ENCODE measurements at regions not wholly inside any gene's neighbourhood (a gene's known extent, or its start where the extent isn't known, plus 50 kb on each side); places are given as distances from the start of the nearest gene placed in this dataset.
"Not testable (repeated sequence)": the region's sequence is repeated elsewhere in the genome, so short reads cannot be mapped to it uniquely, and the experiment has no call there.

DNA sequence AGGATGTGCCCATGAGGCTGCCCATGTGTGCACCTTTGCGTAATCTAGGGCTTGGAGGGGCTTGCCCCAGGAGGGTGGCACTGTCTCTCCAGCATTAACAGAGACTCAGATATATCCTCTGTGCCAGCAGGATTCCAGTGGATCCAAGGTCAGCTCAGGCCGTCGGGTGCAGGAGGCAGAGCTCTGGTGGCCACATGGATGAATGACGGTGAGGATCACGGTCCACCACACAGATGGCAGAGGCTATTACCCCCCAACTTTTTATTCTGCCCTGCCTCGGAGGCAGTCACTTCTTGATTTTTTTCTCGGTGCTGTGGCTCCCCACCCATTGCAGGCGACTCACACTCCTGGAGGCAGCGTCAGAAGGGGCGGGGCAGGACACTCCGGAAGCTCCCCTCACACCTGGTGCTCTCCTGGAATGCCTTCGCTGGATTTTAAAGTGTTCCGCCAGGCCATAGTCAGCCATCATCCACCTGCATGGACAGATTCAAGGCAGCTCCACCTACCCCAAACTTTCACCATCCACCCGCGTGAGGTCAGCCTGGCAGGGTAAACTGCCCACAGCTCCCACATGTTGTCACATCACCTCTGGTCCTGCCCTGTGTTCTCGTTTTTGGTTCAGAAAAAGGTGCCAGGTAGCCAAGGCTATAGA, 602.9 kb upstream of the RAB6C start:
- no peak for TF ChIP-seq ZNF274 (IDR thresholded peaks at IDR 0.05; ENCODE audit: low read depth, low read length)
- H3K4me3 ChIP-seq (ENCODE audit: low read length): no peak overlapping the region

DNA sequence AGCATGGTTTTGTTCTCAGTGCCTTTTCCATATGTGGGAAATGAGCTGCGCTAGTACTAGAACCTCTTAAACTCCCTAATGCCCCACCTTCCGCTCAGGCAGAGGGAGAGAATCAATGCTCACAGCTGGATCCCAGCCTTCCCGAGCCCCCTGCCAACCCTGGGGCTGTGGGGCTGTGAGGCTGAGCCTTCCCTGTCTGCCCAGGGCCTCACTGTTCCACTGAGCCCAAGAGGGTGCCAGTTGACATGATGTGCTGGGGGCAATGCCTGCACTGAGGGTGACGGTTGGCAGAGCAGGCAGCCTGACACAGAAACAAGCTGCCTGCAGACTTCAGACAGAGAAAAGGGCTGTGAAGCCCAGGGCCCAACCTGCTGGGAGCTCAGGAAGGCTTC, 602.4 kb upstream of the RAB6C start:
- no peak for TF ChIP-seq ZNF274 (IDR thresholded peaks at IDR 0.05; ENCODE audit: low read depth, low read length)

DNA sequence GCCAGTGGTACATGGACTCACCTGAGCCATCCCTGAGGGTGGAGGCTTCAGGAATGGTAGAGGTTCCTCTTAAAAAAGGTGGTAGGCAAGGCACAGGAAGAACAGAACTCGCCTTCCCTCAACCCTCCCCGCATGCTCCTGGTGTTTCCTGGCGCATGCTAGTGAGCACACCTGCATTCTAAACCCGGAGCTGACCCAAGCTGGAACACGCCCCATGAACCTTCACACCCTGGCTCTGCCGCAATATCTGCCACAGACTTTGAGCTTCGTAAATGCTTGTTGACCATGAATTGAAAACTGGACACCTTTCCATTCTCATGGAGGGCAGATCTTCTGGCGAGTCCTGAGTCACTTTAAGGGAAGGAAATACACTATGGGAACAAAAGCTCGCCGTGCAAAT, 601.3 kb upstream of the RAB6C start:
- no peak for TF ChIP-seq ZNF274 (IDR thresholded peaks at IDR 0.05; ENCODE audit: low read depth, low read length)
- no peak overlapping the region for H3K4me3 ChIP-seq (ENCODE audit: low read length)

More for the DNA sequence above, 602.4 kb upstream of the RAB6C start:
- no peak overlapping the region for H3K4me3 ChIP-seq (ENCODE audit: low read length)

DNA sequence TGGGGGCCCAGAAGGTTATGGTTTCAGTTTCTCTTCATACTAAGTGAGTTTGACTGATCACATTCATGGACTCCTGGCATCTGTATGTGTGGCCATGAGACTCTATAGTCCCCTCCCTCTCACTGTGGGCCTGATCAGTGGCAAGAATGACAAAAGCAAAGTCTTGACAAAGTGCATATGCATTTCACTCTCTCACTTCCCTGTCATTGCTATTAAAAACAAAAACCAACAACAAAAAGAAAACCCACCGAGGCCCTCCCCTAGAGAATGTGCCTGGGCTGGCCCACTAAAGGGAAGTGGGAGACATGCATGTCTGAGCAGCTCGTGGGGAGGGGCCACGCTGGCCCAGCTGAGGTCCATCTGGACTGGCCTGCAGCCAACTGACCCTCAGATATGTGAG, 600.1 kb upstream of the RAB6C start:
- no peak for TF ChIP-seq ZNF274 (IDR thresholded peaks at IDR 0.05; ENCODE audit: low read depth, low read length)
- H3K4me3 ChIP-seq (ENCODE audit: low read length): no peak overlapping the region

DNA sequence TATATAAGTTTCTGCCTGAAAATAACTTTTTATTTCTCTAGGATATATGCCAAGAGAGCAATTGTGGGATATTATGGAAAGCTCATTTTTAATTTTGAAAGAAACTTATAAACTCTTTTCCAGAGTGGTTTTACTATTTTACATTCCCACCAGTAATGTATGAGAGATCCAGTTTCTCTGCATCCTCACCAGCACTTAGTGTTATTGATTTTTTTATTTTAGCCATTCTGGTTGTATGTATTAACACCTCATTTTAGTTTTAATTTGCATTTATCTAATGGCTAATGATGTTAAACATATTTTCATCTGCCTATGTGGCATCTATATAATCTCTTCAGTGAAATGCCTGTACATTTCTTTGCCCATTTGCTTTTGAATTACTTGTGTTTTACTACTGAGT, 597.7 kb upstream of the RAB6C start:
- no peak for TF ChIP-seq ZNF274 (IDR thresholded peaks at IDR 0.05; ENCODE audit: low read depth, low read length)

DNA sequence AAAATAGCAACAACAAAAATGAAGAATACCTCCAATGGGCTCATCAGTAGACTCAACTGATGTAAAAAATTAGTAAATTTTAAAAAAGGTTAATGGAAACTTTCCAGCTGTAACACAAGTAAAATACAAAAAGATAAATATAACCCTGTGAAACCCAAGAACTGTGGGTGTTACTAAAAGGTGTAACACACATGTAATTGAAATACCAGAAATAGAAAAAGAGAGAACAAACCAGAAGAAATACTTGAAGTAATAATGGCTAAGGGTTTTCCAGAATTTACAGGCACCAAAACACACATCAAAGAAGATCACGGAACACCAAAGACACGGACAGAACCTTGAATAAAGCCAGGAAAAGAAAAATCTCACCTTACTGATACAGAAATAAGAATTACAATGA, 590.6 kb upstream of the RAB6C start:
- no peak overlapping the region for H3K4me3 ChIP-seq (ENCODE audit: low read length)
- no peak for TF ChIP-seq ZNF274 (IDR thresholded peaks at IDR 0.05; ENCODE audit: low read depth, low read length)

More for the DNA sequence above, 597.7 kb upstream of the RAB6C start:
- H3K4me3 ChIP-seq (ENCODE audit: low read length): no peak overlapping the region

DNA sequence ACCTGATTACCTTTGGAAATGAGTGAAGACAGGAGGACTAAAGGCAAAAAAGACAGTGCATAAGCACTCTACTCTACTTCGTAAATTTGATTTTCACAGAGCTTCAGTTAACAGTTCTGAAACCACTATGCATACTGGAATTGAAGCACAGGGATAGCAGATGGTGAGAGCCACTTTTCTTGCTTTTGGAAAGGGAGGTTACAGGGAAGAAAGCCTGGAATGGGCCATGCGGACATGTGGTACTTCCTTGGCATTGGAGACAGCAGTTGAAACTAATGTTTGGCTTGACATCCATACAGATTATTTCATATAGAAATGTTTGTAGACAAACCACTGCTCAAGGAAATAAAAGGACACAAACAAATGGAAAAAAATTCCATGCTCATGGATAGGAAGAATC, 585.6 kb upstream of the RAB6C start:
- H3K4me3 ChIP-seq (ENCODE audit: low read length): no peak overlapping the region
- no peak for TF ChIP-seq ZNF274 (IDR thresholded peaks at IDR 0.05; ENCODE audit: low read depth, low read length)

DNA sequence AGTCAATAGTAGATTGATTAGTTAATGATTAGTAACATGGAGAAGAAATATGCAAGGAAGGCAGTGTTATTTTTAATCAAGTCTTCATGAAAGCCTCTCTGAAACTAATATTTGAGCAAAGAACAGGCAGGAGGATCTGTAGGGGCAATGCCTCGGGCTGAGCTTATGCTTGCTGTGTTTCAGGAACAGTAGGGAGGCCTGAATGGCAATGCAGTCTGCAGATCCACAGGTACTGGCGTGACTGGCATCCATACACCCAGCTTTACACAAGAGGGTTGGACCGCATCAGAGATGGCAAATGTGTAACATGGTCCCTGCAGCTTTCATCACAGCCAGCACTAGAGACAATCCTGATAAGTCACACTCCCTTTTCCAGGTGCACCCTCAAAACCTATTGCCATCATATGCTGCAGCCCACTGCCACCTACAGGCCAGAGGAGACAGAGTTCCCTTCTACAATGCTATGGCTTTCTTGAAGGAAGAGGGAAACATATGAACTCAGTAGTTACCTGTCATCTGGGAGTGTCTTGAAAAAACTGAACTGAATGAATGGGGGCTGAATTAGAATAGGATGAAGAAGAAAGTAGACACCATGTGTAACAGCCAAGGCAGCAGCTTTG, 582.4 kb upstream of the RAB6C start:
- no peak for TF ChIP-seq ZNF274 (IDR thresholded peaks at IDR 0.05; ENCODE audit: low read depth, low read length)
- H3K4me3 ChIP-seq (ENCODE audit: low read length): no peak overlapping the region

DNA sequence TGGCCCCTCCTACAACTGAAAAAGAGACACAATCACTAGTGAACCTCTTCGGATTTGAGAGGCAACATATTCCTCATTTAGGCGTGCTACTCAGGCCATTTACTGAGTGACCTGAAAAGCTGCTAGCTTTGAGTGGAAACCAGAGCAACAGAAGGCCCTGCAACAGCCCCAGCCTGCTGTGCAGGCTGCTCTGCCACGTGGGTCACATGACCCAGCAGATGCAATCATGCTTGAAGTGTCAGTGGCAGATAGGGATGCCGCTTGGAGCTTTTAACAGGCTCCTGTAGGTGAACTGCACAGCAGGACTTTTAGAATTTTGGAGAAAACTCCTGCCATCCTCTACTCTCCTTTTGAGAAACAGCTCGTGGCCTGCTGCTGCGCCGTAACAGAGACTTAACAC, 578.6 kb upstream of the RAB6C start:
- TF ChIP-seq ZNF274 (IDR thresholded peaks at IDR 0.05; ENCODE audit: low read depth, low read length): no peak
- H3K4me3 ChIP-seq (ENCODE audit: low read length): no peak overlapping the region

DNA sequence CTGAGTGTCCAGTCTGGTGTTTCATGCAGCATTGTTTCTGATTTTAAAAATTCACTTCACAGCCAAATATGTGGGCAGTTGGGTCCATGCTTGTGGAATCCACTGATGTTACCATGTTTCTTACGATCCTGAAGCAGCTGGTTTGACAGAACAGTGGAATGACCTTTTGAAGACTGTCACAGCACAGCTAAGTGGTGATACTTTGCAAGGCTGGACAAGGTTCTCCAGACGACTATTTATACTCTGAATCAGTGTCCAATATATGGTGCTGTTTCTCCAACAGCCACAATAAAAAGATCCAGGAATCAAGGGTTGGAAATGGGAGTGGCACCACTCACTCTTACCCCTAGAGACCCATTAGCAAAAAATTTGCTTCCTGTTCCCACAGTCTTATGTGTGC, 577.4 kb upstream of the RAB6C start:
- no peak overlapping the region for H3K4me3 ChIP-seq (ENCODE audit: low read length)
- no peak for TF ChIP-seq ZNF274 (IDR thresholded peaks at IDR 0.05; ENCODE audit: low read depth, low read length)

DNA sequence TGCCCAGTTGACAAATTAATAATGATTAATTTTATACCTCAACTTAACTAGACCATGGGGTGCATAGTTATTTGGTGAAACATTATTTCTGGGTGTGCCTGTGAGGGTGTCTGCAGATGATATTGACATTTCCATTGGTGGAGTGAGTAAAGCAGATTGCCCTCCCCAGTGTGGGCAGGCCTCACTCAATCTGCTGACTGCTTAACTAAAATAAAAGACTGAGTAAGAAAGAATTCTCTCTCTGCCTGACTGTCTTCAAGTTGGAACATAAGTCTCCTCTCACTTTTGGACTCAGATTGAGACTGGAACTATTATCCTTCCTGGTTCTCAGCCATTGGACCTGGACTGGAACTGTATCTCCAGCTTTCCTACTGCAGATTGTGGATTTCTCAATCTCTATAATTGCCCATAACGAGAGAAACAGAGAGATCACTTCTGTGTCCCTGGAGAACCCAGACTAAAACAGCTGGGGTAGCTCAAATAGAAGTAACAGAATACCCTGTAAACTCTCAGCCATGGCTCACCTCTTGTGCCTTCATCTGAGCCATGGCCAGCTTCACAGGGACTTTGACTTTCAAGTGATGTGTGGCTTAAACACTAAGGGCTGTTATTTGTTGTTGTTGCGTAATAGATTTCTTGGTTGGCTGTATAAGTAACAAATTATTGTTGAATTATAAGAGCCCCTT, 575.3 kb upstream of the RAB6C start:
- TF ChIP-seq ZNF274 (IDR thresholded peaks at IDR 0.05; ENCODE audit: low read depth, low read length): no peak
- no peak overlapping the region for H3K4me3 ChIP-seq (ENCODE audit: low read length)

DNA sequence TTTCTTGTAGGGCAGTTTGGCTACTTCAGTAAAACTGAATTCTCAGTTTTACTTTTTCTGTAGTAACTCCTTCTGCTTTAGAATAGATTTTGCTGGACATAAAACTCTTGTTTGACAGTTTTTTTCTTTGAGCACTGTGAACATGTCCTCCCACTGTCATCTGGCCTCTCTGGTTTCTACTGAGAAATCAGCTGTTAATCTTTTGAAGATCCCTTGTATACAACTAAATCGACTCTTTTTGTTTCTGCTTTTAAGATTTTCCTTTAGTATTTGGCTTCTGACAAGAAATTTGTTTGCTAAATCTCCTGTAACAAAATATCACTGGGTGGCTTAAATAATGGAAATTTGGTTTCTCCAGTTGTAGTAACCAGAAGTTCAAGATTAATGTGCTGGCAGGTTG, 570.9 kb upstream of the RAB6C start:
- no peak overlapping the region for H3K4me3 ChIP-seq (ENCODE audit: low read length)
- TF ChIP-seq ZNF274 (IDR thresholded peaks at IDR 0.05; ENCODE audit: low read depth, low read length): no peak

DNA sequence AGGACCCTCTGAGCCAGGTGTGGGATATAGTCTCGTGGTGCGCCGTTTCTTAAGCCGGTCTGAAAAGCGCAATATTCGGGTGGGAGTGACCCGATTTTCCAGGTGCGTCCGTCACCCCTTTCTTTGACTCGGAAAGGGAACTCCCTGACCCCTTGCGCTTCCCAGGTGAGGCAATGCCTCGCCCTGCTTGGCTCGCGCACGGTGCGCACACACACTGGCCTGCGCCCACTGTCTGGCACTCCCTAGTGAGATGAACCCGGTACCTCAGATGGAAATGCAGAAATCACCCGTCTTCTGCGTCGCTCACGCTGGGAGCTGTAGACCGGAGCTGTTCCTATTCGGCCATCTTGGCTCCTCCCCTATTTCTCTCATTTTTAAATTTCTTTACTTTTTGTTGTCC, 562.4 kb upstream of the RAB6C start:
- not testable (repeated sequence) for H3K4me3 ChIP-seq (ENCODE audit: low read length)

DNA sequence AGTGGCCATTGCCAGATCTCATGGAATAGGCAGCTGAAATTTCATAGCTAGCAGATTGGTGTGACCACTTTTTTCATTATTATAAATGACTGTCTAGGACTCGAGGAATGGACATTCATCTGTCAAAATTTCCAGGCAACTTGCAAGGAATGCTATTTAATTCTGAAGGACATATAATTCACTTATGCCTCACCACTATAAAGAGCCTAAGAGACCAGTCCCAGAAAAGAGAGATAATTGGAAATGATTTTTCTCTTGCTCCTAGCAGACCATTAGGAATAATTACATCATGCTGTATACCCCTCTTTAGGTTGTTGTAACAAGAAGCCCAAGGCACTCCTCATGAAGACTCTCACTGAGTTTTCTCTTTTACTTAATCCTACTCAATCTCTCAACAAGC, 557.4 kb upstream of the RAB6C start:
- no peak for TF ChIP-seq ZNF274 (IDR thresholded peaks at IDR 0.05; ENCODE audit: low read depth, low read length)
- no peak overlapping the region for H3K4me3 ChIP-seq (ENCODE audit: low read length)

DNA sequence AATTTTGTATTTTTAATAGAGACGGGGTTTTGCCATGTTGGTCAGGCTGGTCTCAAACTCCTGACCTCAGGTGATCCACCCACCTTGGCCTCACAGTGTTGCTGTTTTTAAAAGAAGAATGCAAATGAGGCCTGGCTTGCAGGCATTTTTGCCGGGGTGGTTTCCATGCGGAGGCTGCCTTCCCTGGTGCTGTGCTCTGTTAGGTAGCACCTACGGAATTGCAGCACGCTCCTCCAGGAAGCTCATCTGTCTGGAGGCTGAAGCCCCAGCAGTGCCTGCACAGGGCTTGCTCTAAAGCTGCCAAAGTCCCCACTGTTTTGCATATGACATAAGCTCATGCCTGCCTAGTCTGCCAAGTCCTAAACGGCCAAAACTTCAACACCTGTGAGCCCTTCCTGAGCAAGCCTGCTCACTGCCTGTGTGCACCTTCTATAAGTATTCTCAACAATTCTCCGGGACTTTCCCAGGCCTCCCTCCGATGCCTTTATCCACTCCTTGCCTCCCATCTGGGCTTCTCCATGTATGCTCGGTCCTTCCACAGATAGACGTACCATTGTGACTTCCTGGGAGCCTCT, 551.3 kb upstream of the RAB6C start:
- no peak for TF ChIP-seq ZNF274 (IDR thresholded peaks at IDR 0.05; ENCODE audit: low read depth, low read length)
- H3K4me3 ChIP-seq (ENCODE audit: low read length): no peak overlapping the region

Measured in GM08714 (cell line).